Aorta (tissue), 5 donors: ENCODE measurements at regions not wholly inside any gene's neighbourhood (a gene's known extent, or its start where the extent isn't known, plus 50 kb on each side); places are given as distances from the start of the nearest gene placed in this dataset.

Source experiments
- ATAC-seq: fragments of 200-7000 bp; cut with Tn5 transposase; one replicate; pipeline ENCODE4 v1.9.1; 2022; ENCODE audit warnings: moderate library complexity; ENCODE audit not compliant: low FRiP score
- DNase-seq, 2 donors: peaks; one replicate each; pipeline ENCODE4 v3.0.0-alpha.2; 2020
- H3K27ac ChIP-seq, 2 donors: one replicate each; pipeline ENCODE4 v1.5.1; 2013; ENCODE audit warnings: low read length in 2 of 2, mild to moderate bottlenecking in 2 of 2, moderate library complexity in 2 of 2, control low read depth in 1 of 2, inconsistent platforms in 1 of 2, low read depth in 1 of 2
- H3K27me3 ChIP-seq, 2 donors: one replicate each; pipeline ENCODE4 v1.6.1; 2013; ENCODE audit warnings: control low read depth in 1 of 2, low read length in 1 of 2, mild to moderate bottlenecking in 1 of 2, moderate library complexity in 1 of 2; ENCODE audit not compliant: insufficient read depth in 2 of 2, control insufficient read depth in 1 of 2
- H3K36me3 ChIP-seq, 2 donors: one replicate each; pipeline ENCODE4 v1.6.1; 2013; ENCODE audit warnings: control low read depth in 1 of 2, low read length in 1 of 2, mild to moderate bottlenecking in 1 of 2; ENCODE audit not compliant: insufficient read depth in 2 of 2, control insufficient read depth in 1 of 2
- H3K4me1 ChIP-seq, 2 donors: one replicate each; pipeline ENCODE4 v1.6.1; 2013; ENCODE audit warnings: low read length in 2 of 2, control low read depth in 1 of 2, mild to moderate bottlenecking in 1 of 2, moderate library complexity in 1 of 2; ENCODE audit not compliant: insufficient read depth in 2 of 2, control insufficient read depth in 1 of 2
- H3K4me3 ChIP-seq, 2 donors: one replicate each; pipeline ENCODE4 v1.5.1; 2013; ENCODE audit warnings: low read length in 2 of 2, control low read depth in 1 of 2, mild to moderate bottlenecking in 1 of 2
- H3K9me3 ChIP-seq: one replicate; pipeline ENCODE4 v1.6.1; 2013; ENCODE audit warnings: mild to moderate bottlenecking, low read length; ENCODE audit not compliant: control insufficient read depth
- WGBS, 2 donors: extraction: QIAGEN DNeasy Blood & Tissue Kit; methylation state at CpG; one replicate each; pipeline ENCODE4 v1.1.7; 2013; 5-methylcytosine and 5-hydroxymethylcytosine counted together
- intact Hi-C, 2 donors: fragments of 100-400 bp; cut with DNase I; formaldehyde crosslinking; loops; one replicate each; pipeline versions ENCODE4 v1.14.2 to v1.15.0; 2022
- donor health status: healthy with polysubstance abuse.
- donor health status: Bipolar disorder and iron deficiency.
- donor health status: DM: no; HTN: no; CAD: no.
- donor health status: DM: no; HTN: no; CAD: no.
- donor health status: DM: yes; HTN: yes; CAD: no.

DNA sequence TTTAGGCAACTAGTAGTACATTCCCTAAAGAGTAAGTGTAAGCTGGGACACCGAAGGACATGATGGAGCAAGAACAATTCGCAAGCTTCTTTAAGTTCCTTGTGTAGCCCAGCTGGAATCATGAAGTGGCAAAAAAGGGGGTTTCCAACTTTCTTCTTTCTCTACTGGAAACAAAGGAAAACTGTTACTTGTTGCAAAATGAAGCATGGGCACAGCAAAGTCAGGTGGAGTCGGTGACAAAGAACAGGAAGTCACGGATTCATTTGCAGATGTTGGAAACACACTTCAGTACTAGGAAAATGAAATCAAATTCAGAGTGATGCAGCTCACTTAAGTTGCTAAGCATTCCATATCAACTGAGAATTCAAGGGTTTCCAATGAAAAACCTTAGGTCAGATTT, 706.9 kb upstream of the STXBP6 start:
- WGBS, 2 donors = 66% methylated on average over 4 of the region's 4 CpGs

GRCh38 chr14:25753130-25753529, 703.2 kb upstream of the STXBP6 start:
- H3K27me3 ChIP-seq = no peaks in the 10 kb centered on the region
- H3K27ac ChIP-seq = no peak overlapping the region
- no peak overlapping the region for H3K4me3 ChIP-seq
- intact Hi-C loops = no loop called here
- no peaks in the 10 kb centered on the region for H3K36me3 ChIP-seq
- ATAC-seq (no peak), DNase-seq (no peak)
- 57 to 62% methylated on average over 4 of the region's 4 CpGs for WGBS, 2 donors
- no peaks in the 10 kb centered on the region for H3K9me3 ChIP-seq
- no peaks in the 10 kb centered on the region for H3K4me1 ChIP-seq

More for the DNA sequence above, 706.9 kb upstream of the STXBP6 start:
- DNase-seq (no peak), ATAC-seq (no peak)
- Histone ChIP-seq H3K27ac (no peak overlapping the region), H3K27me3 (no peaks in the 10 kb centered on the region), H3K36me3 (no peaks in the 10 kb centered on the region), H3K4me3 (no peak overlapping the region), H3K4me1 (no peaks in the 10 kb centered on the region), H3K9me3 (no peaks in the 10 kb centered on the region)
- intact Hi-C loops = no loop called here

GRCh38 chr14:25750436-25750835, 700.5 kb upstream of the STXBP6 start:
- ATAC-seq = no peak
- 65 to 66% methylated on average over 1 of the region's 1 CpG for WGBS, 2 donors
- H3K4me1 ChIP-seq = no peaks in the 10 kb centered on the region

More at GRCh38 chr14:25750436-25750835, 700.5 kb upstream of the STXBP6 start:
- Histone ChIP-seq H3K27me3 (no peaks in the 10 kb centered on the region), H3K9me3 (no peaks in the 10 kb centered on the region), H3K36me3 (no peaks in the 10 kb centered on the region), H3K4me3 (no peak overlapping the region), H3K27ac (no peak overlapping the region)
- intact Hi-C loops = no loop called here
- no peak for DNase-seq
